ENCODE measurements at regions not wholly inside any gene's neighbourhood (a gene's known extent, or its start where the extent isn't known, plus 50 kb on each side); places are given as distances from the start of the nearest gene placed in this dataset.

DNA sequence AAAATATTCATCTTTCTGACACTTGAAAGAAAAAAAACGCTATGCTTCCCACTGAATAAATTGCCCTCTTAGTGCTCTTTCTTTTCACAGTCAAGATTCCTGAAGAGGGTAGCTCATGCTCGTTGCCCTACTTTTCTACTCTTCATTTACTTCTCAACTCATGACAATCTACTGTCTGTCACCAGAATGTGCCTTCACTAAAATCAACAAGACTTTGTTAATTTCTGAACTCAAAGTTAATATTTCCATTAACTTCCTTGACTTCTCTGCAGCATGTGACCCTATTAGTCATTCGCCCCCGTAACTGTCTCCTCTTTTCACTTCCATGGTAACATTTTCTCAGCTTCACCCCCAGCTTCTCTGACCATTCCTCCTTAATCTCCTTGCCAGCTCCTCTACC, 98.9 kb upstream of the MAPRE2 start:
- Mint-ChIP-seq H3K4me1 (ENCODE audit: low read depth, unreplicated experiment) (peaks cover 4% of the 10 kb centered on the region), H3K36me3 (ENCODE audit: unreplicated experiment) (no peaks in the 10 kb centered on the region), H3K4me3 (ENCODE audit: unreplicated experiment) (no peak overlapping the region), H3K27me3 (ENCODE audit: unreplicated experiment) (peaks cover 2% of the 10 kb centered on the region), H3K27ac (ENCODE audit: unreplicated experiment) (no peak overlapping the region), H3K9me3 (ENCODE audit: unreplicated experiment) (no peaks in the 10 kb centered on the region)
- TF ChIP-seq, protein P1, sequence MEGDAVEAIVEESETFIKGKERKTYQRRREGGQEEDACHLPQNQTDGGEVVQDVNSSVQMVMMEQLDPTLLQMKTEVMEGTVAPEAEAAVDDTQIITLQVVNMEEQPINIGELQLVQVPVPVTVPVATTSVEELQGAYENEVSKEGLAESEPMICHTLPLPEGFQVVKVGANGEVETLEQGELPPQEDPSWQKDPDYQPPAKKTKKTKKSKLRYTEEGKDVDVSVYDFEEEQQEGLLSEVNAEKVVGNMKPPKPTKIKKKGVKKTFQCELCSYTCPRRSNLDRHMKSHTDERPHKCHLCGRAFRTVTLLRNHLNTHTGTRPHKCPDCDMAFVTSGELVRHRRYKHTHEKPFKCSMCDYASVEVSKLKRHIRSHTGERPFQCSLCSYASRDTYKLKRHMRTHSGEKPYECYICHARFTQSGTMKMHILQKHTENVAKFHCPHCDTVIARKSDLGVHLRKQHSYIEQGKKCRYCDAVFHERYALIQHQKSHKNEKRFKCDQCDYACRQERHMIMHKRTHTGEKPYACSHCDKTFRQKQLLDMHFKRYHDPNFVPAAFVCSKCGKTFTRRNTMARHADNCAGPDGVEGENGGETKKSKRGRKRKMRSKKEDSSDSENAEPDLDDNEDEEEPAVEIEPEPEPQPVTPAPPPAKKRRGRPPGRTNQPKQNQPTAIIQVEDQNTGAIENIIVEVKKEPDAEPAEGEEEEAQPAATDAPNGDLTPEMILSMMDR (IDR thresholded peaks at IDR 0.05; ENCODE audit: partially characterized antibody, unreplicated experiment) = no peak
- DNase-seq = no peak

DNA sequence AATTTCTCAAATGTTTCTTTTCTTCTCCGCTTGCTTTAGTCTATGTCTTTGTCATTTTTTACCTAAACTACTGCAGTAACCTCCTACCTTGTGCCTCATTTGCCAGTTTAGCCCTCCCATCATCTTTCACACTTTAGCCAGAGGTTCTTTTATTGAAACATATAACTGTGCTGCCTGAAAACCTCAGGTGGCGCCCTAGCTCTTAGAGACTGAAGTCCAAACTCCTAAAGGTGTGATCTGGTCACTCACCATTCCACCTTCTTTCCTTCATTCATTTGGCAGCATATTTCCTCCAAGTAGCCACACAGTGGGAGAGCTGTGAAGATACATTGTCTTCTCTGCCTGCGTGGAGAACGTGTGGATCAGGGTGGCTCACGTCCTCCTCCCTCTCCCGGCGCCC, 98.2 kb upstream of the MAPRE2 start:
- Mint-ChIP-seq H3K36me3 (ENCODE audit: unreplicated experiment) (no peaks in the 10 kb centered on the region), H3K27me3 (ENCODE audit: unreplicated experiment) (no peaks in the 10 kb centered on the region), H3K27ac (ENCODE audit: unreplicated experiment) (no peak overlapping the region), H3K4me3 (ENCODE audit: unreplicated experiment) (no peak overlapping the region), H3K4me1 (ENCODE audit: low read depth, unreplicated experiment) (no peaks in the 10 kb centered on the region), H3K9me3 (ENCODE audit: unreplicated experiment) (no peaks in the 10 kb centered on the region)
- TF ChIP-seq, protein P1 (IDR thresholded peaks at IDR 0.05; ENCODE audit: partially characterized antibody, unreplicated experiment) = no peak
- DNase-seq = no peak

GRCh38 chr18:34943587-34943986, 97.6 kb upstream of the MAPRE2 start:
- H3K27me3 Mint-ChIP-seq (ENCODE audit: unreplicated experiment) = no peaks in the 10 kb centered on the region
- H3K36me3 Mint-ChIP-seq (ENCODE audit: unreplicated experiment) = no peaks in the 10 kb centered on the region
- no peak for DNase-seq
- no peak overlapping the region for H3K27ac Mint-ChIP-seq (ENCODE audit: unreplicated experiment)
- H3K4me1 Mint-ChIP-seq (ENCODE audit: low read depth, unreplicated experiment) = no peaks in the 10 kb centered on the region
- H3K9me3 Mint-ChIP-seq (ENCODE audit: unreplicated experiment) = no peaks in the 10 kb centered on the region
- no peak overlapping the region for H3K4me3 Mint-ChIP-seq (ENCODE audit: unreplicated experiment)
- TF ChIP-seq, protein P1 (IDR thresholded peaks at IDR 0.05; ENCODE audit: partially characterized antibody, unreplicated experiment) = no peak

GRCh38 chr18:34947711-34948125, 93.5 kb upstream of the MAPRE2 start:
- H3K36me3 Mint-ChIP-seq (ENCODE audit: unreplicated experiment) = no peaks in the 10 kb centered on the region
- TF ChIP-seq, protein P1 (IDR thresholded peaks at IDR 0.05; ENCODE audit: partially characterized antibody, unreplicated experiment) = no peak
- no peak for DNase-seq
- H3K4me3 Mint-ChIP-seq (ENCODE audit: unreplicated experiment) = no peak overlapping the region
- H3K9me3 Mint-ChIP-seq (ENCODE audit: unreplicated experiment) = no peaks in the 10 kb centered on the region
- no peak overlapping the region for H3K27ac Mint-ChIP-seq (ENCODE audit: unreplicated experiment)
- H3K4me1 Mint-ChIP-seq (ENCODE audit: low read depth, unreplicated experiment) = no peaks in the 10 kb centered on the region
- no peaks in the 10 kb centered on the region for H3K27me3 Mint-ChIP-seq (ENCODE audit: unreplicated experiment)

GRCh38 chr18:34951625-34952379, 89.4 kb upstream of the MAPRE2 start:
- Mint-ChIP-seq H3K27me3 (ENCODE audit: unreplicated experiment) (no peaks in the 10 kb centered on the region), H3K4me3 (ENCODE audit: unreplicated experiment) (no peak overlapping the region), H3K27ac (ENCODE audit: unreplicated experiment) (no peak overlapping the region), H3K4me1 (ENCODE audit: low read depth, unreplicated experiment) (no peaks in the 10 kb centered on the region), H3K36me3 (ENCODE audit: unreplicated experiment) (no peaks in the 10 kb centered on the region), H3K9me3 (ENCODE audit: unreplicated experiment) (peaks cover 1% of the 10 kb centered on the region)
- TF ChIP-seq, protein P1 (IDR thresholded peaks at IDR 0.05; ENCODE audit: partially characterized antibody, unreplicated experiment) = no peak
- no peak for DNase-seq

All from glutamatergic neuron (in vitro differentiated cells).